ENCODE measurements at regions not wholly inside any gene's neighbourhood (a gene's known extent, or its start where the extent isn't known, plus 50 kb on each side); places are given as distances from the start of the nearest gene placed in this dataset.
"Not testable (repeated sequence)": the region's sequence is repeated elsewhere in the genome, so short reads cannot be mapped to it uniquely, and the experiment has no call there.

- Histone ChIP-seq H3K4me3 (replicated peaks in 1 of 3) (no peak overlapping the region), H3K36me3 (no peaks in the 10 kb centered on the region), H3K27ac (no peak overlapping the region), H3K9me3 (no peaks in the 10 kb centered on the region), H3K27me3 (no peaks in the 10 kb centered on the region), H3K4me1 (no peaks in the 10 kb centered on the region)
- intact Hi-C loops (cut with DNase I), result no loop called here
- DNase-seq, result no peak
- TF ChIP-seq CTCF (IDR thresholded peaks at IDR 0.05), result no peak
- TF ChIP-seq POLR2A (IDR thresholded peaks at IDR 0.05), result no peak
Observed at GRCh38 chr4:107351196-107351595, 315.1 kb upstream of the DKK2 start.

GRCh38 chr4:107349732-107350131, 313.6 kb upstream of the DKK2 start:
- DNase-seq, result no peak
- intact Hi-C loops (cut with DNase I), result no loop called here

GRCh38 chr4:107349266-107349665, 313.2 kb upstream of the DKK2 start:
- intact Hi-C loops (cut with DNase I), result no loop called here
- TF ChIP-seq POLR2A (IDR thresholded peaks at IDR 0.05), result no peak
- no peak for TF ChIP-seq CTCF (IDR thresholded peaks at IDR 0.05)
- H3K9me3 ChIP-seq, result no peaks in the 10 kb centered on the region
- no peak for DNase-seq
- WGBS, 2 donors, result 48 to 64% methylated on average over 1 of the region's 1 CpG
- H3K4me1 ChIP-seq, result no peaks in the 10 kb centered on the region
- H3K4me3 ChIP-seq (replicated peaks in 1 of 3), result no peak overlapping the region
- no peaks in the 10 kb centered on the region for H3K27me3 ChIP-seq
- no peaks in the 10 kb centered on the region for H3K36me3 ChIP-seq
- H3K27ac ChIP-seq, result no peak overlapping the region

More at GRCh38 chr4:107349732-107350131, 313.6 kb upstream of the DKK2 start:
- no peak overlapping the region for H3K4me3 ChIP-seq (replicated peaks in 1 of 3)
- H3K36me3 ChIP-seq, result no peaks in the 10 kb centered on the region
- no peaks in the 10 kb centered on the region for H3K27me3 ChIP-seq
- H3K9me3 ChIP-seq, result no peaks in the 10 kb centered on the region
- no peak overlapping the region for H3K27ac ChIP-seq
- TF ChIP-seq POLR2A (IDR thresholded peaks at IDR 0.05), result no peak
- TF ChIP-seq CTCF (IDR thresholded peaks at IDR 0.05), result no peak
- no peaks in the 10 kb centered on the region for H3K4me1 ChIP-seq

GRCh38 chr4:107348188-107349050, 312.3 kb upstream of the DKK2 start:
- Histone ChIP-seq H3K27ac (no peak overlapping the region), H3K4me1 (no peaks in the 10 kb centered on the region), H3K9me3 (no peaks in the 10 kb centered on the region), H3K36me3 (no peaks in the 10 kb centered on the region), H3K4me3 (replicated peaks in 1 of 3) (no peak overlapping the region), H3K27me3 (no peaks in the 10 kb centered on the region)
- TF ChIP-seq CTCF (IDR thresholded peaks at IDR 0.05), result no peak
- no peak for TF ChIP-seq POLR2A (IDR thresholded peaks at IDR 0.05)
- no peak for DNase-seq
- intact Hi-C loops (cut with DNase I), result no loop called here
- whole genome bisulfite sequencing, 2 donors, result 78 to 85% methylated on average over 6 of the region's 6 CpGs

- Histone ChIP-seq H3K27ac (no peak overlapping the region), H3K9me3 (no peaks in the 10 kb centered on the region), H3K27me3 (no peaks in the 10 kb centered on the region), H3K4me3 (replicated peaks in 1 of 3) (no peak overlapping the region), H3K36me3 (no peaks in the 10 kb centered on the region), H3K4me1 (no peaks in the 10 kb centered on the region)
- no peak for DNase-seq
- WGBS, 2 donors, result 94 to 95% methylated on average over 1 of the region's 1 CpG
- intact Hi-C loops (cut with DNase I), result no loop called here
- TF ChIP-seq CTCF (IDR thresholded peaks at IDR 0.05) (no peak), POLR2A (IDR thresholded peaks at IDR 0.05) (no peak)
Observed at GRCh38 chr4:107333518-107333917, 297.4 kb upstream of the DKK2 start.

GRCh38 chr4:107332656-107333055, 296.5 kb upstream of the DKK2 start:
- 69 to 86% methylated on average over 1 of the region's 1 CpG for WGBS, 2 donors

More at GRCh38 chr4:107332656-107333055, 296.5 kb upstream of the DKK2 start:
- H3K4me3 ChIP-seq (replicated peaks in 1 of 3); H3K27me3 ChIP-seq; H3K4me1 ChIP-seq; H3K36me3 ChIP-seq; DNase-seq; H3K9me3 ChIP-seq; H3K27ac ChIP-seq; intact Hi-C loops (cut with DNase I): not testable (repeated sequence)
